HUDEP-2 (cell line): ENCODE measurements at regions not wholly inside any gene's neighbourhood (a gene's known extent, or its start where the extent isn't known, plus 50 kb on each side); places are given as distances from the start of the nearest gene placed in this dataset.

Experiments
- DNase-seq, 76 experiments: peaks; one replicate each; lab custom pipeline; 2025; ENCODE audit not compliant: unreplicated experiment in 76 of 76; lab: John Stamatoyannopoulos, UW

DNA sequence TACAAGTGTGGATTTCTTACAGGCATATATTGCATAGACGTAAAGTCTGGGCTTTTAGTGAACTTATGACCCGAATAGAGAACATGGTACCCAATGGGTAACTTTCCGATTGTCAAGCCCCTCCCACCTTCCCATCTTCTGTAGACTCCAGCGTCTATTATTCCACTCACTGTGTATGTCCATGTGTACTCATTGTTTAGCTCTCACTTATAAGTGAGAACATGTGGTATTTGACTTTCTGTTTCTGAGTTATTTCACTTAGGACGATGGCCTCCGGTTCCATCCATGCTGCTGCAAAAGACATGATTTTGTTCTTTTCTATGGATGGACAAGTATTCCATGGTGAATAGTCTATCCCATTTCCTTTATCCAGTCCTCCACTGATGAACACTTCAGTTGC lies 306.4 kb downstream of the CD83 start:
- no peak for DNase-seq

DNA sequence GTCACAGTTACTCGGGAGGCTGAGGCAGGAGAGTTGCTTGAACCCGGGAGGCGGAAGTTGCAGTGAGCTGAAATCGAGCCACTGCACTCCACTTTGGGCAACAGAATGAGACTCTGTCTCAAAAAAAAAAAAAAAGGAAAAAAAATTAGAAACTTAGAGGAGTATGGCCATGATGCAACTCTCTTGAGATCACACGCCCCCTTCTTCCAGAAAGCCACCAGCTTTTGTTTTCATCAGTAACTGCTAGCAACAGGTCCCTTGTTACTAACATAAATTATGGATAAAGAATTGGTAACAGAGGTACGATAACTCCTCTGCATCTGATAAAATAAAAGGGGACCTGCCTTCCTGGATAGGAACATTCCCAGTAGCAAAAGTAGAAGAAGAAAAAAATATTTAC lies 308.2 kb downstream of the CD83 start:
- no peak for DNase-seq

DNA sequence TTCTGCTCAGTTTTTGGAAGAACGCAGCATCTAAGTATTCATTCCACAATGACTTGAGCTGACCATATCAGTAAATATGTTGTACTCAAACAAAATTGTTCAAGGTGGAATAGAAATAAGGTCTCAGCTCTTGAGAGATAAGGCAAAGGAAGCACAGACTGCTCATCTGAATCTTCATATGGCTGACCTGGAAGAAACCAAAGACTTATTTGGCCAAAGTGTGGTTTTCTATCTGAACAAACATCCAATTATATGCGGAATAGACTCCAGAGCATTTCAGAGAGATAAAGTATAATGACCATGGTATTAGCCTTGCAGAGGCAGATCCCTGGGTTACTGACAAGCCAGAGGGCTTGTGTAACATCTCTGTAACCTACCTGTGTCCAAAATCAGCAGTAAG lies 308.7 kb downstream of the CD83 start:
- no peak for DNase-seq

DNA sequence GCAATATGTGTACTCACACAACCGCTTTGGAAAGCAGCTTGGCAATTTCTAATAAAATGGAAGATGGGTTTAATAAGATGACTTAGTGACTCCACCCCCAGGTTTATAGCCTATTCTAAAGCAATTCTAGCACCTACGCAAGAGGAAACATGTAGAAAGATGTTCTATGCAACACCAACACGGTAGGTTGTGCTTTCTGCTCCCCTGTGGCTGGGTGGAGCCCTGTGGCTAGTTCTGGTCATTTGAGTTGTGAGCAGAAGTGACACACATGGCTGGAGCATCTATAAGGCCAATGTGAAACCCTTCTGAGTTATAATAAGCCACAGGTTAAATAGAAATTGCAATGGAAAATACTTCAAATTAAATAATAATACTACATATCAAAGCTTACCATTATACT lies 310.7 kb downstream of the CD83 start:
- DNase-seq: no peak

DNA sequence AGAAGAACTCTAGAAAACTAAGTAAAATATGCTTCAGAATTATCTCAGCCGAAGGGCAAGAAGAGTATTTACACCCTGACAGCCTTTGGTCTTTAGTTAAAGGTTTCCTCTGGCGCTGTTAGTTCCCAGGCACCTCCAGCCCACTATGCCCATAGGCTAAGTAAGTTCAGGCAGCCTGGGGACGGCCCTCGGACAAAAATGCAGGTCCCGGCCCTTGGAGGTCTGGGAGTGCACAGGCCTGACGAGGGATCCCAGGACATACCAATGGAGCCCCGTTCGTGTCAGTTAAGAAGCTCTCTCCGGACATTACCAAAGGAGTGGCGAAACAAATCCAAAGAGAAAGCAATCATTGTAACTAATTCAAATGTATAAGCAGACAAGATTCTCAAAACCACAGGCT lies 311.8 kb downstream of the CD83 start:
- no peak for DNase-seq

DNA sequence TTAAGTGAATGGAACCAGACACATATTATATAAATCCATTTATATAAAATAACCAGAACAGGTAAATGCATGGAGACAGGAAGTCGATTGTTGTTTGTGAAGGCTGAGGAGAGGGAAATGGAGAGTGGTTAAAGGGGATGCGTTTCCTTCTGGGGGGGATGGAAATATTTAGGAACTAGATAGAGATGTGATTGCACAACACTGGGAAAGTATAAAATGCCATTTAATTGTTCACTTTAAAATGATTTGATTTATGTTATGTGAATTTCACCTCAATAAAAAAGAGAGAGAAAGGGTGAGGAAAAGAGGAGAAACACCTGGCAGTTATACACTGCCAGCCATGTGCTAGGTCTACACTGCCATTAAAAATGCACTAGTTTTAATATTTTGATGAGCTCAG lies 312.6 kb downstream of the CD83 start:
- no peak for DNase-seq

DNA sequence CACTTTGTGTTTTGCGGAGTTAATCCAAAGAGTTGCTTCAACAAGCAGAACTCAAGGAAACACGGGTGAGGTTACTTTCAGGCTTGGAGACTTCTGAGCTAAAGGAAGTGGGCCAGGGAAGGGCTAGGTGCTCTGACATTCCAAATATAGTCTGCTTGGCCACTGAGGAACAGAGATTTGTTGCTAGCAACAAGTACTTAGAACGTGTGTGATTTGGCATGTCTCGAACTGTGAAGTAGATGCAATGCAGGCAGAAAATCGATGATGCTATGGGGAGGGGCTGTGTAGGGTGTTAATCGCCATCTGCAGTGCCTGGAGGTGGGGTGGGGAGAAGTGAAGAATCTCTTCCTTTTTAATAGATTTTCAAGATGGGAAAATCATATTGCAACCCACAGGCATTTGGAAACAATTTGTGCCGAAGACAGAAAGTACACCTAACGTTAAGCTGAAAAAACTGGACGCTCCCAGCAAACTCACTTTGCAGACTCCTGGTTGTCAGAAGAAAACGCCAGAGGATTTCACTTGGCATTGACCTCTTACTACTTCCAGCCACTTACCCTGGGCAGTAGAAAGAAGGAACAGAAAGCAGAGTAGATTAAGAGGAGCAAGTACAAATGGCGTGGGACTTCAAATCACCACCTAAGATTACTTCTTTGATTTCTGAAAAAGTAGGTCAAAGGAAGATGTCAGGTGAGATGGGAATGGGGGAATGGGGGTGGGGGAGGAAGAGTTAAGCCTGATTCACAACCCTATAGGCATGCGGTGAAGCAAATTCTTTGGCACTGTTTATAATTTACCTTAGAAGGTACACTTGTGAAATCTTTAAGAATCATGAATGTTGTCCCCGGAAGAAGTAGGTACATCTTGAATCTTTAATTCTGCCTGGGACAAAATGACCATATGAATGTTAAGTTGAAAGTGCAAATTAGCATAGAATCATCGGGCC lies 314.1 kb downstream of the CD83 start:
- DNase-seq: no peak

DNA sequence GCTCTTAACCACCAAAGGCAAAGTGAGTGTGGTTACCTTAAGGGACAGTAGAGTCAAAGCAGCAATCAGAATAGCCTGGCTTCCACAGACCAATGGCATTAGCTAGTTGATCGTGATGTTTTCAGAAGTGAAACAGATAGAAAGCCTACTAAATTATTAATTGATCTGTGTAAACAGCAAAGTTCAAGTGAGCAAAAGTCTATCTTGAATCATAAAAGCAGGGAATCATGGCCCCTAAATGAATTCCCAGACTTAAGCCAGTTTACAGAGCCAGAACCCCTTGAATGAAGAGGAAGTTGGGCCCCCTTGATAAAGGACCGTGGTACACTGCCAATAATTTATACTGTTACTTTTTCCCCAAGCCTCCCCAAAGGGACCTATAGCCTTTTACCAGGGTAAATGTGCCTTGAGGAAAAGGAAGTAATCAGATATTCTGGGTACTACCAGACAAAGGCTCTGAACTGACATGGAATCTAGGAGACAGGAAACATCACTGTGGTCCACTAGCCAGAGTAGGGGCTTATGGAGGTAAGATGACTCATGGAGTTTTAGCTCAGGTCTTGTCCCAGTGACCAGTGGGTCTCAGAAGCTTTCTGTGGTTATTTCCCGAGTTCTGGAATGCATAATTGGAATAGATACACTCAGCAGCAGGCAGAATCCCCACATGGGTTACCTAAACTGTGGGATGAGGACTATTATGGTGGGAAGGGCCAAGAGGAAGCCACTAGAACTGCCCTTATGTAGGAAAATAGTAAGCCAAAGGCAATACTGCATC lies 317.5 kb downstream of the CD83 start:
- no peak for DNase-seq

DNA sequence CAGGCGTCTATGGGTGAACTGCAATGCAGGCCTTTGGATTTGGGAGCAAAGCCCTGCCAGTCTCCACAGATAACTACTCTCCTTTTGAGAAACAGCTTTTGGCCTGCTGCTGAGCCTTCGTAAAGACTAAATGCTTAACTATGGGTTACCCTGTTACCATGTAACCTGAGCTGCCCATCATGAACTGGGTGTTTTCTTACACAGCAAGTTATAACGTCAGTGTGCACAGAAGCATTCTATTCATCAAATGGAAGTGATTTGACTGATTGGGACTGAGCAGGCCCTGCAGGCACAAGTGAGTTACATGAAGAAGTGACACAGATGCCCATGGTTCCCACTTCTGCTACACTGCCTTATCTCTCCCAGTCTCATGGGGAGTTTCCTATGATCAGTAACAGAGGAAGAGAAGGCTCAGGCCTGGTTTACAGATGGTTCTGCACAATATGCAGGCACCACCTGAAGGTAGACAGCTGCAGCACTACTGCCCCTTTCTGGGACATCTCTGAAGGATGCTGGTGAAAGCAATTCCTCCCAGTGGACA lies 319.1 kb downstream of the CD83 start:
- DNase-seq: no peak

DNA sequence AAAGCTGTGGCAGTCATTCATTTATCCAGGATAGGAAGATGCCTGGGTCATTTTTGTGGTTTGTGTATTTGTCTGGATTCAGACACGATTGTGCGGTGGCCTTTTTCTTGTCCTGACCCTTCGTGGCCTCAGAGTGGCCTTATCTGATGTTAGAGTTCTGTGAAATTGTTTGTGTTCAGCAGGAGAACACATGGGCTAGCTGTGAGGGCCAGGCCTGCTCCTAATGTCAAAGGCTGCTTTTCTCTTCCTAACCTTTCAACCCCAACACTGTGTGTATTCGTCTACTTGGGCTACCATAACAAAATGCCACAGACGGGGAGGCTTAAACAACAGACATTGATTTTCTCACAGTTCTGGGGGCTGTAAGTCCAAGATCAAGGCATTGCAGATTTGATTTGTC lies 321.8 kb downstream of the CD83 start:
- DNase-seq: no peak

DNA sequence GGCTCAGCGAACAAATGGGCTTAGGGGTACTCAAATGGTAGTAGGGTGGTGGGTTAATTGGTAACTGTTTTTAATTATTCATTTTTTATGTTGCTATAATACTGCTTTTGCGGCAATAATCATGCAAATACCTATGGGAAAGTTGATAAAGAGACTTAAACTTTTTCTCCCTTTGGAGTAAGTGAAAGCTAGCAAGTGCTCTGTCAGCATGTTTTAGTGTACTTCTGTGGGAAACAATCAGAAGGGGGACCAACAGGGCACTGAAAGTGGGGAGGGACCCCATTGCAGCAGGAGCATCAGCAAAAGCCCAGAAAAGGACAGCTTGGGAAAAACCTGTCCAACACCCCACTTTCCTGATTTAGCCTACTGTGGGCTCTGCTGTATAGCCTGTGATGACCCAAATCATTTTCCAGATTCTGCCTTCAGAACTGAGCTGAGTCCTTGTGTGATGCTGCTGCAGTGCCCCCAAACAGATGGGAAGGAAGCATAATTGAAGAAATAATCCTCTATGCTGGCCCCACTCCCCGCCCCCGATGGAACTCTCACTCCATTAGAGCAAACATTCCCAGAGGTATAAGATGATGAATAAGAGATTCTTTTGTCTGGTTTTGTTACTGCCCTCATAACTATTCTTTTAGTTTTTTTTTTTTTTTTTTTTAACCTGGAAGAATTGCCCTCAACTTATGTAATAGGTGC lies 322.8 kb downstream of the CD83 start:
- DNase-seq: no peak

DNA sequence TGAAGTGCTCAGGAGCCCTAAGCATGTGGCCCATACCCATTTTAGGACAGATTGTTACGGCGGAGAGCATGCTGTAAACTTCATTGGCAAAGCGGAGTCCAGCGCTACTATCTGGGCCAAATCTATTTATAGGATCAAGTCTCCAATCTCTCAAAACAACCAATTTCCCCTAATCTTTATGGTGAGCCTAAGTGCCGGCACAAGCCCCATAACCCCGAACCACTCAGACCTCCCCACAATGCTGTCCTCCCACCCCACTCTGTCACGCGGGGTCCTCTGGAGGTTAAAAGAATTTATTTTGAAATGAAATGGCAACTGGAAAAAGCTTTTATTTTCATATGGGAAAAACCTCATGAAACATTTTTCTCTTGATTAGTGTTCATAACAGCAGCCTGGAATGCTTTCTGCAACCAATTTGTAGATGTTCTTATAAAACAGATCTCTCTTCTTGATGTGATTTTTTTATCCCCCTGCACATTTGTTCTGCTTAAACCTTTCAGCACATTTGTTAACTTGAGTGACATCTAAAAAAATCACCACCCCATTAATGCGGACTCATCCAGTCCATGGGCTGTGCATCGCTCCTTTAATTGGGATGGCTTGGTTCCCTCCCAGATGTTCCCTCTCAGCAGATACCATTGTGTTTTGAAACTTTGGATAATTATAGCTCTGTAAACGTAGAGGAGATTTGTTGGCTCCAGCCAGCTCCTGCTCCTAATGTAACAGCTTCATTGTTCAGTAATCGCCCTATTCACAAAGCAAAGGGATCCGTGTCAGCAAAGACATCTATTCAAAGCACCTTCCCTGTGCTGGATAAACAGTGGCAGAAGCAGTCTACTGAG lies 323.6 kb downstream of the CD83 start:
- no peak for DNase-seq

DNA sequence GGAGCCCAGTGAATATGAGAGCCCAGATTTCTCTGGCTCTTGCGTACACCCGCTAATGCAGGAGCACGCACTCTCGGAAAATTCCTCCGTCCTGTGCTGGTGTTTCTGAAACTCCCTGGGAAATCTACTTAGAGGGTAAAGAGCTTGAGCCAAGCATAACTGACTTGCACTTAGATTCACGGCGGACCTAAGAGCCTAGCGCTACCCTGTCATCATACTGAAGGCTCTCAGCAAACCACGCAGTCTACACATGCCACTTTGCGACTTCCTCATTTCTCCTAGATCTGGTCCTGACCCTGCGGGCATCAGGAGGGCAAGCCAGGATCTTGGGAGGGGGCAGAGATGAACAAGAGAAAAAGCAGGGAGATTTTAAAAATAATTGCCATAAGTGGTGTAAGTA lies 324.7 kb downstream of the CD83 start:
- no peak for DNase-seq

DNA sequence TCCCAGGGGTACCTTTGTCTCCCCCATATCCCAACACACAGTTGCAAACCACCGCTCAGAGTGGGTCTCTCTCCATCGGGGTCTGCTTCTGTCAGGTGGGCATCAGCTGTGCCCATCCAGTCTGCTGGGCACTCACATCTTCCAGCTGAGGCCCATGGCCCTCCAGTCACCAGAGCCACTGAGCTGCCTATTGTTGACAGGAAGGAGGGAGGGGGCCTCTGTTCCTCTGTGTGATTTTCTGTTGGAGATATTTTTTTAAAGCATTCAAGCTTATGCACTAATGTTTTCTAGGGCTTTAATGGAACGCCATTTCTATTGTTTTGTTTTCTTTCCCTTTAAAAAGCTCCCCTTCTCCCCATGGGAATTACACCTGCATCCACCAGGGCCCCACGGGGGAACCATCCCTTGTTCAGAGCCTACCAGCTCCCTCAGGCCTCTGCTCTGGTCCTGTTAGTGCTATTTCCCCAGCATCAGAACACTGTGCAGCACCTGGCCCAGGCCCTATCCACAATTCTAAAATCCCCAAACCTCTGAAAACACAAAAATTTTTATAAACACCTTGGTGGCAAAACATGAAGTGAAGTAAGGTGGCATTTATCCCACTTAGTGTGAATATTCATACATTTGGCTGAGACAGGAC lies 326.2 kb downstream of the CD83 start:
- DNase-seq: no peak

DNA sequence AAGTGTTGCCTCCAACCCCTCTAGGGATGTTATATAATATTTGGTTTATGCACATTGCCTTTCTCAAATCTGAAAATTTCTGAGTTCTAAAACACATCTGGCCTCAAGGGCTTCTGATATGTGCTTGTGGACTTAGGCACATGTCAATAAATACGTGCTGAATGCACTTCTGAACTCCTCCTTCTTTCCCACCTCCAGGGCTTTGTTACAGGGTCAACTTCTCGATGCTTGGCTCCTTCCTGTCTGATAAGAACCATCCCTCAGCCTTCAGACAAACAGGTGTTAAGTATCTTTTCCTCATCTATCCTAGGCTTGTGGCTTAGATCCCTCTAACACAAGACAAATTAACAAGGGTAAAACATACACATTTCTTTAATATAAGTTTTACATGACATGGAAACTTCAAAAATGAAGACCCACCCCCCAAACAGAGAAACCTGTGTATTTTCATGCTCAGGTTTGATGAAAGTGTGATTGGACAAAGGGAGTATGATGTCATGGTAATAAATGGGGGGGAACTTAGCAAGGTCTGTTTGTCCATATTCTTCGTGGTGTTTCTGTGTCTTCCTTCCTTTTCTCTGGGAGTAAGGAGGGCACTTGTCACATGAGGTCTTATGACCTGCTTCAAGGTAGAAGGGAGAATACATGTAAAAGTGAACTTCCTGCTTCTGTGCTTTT lies 326.9 kb downstream of the CD83 start:
- peak in 1 of 76 experiments; percentile 4 for DNase-seq

DNA sequence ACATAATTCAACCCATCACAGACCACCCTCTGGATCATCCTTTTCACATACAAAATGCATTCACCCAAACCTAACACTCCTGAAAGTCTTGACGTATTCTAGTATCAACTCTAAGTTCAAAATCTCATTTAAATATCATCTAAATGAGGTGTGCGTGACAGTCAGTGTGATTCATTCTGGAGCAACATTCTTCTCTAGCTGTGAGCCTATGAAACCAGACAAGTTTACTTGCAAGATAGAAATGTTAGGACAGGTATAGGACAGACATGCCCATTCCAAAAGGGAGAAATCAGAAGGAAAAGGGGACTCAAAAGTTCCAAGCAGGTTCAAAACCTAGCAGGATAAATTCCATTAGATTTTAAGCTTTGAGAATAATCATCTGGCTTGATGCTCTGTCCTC lies 329.7 kb downstream of the CD83 start:
- DNase-seq: no peak

DNA sequence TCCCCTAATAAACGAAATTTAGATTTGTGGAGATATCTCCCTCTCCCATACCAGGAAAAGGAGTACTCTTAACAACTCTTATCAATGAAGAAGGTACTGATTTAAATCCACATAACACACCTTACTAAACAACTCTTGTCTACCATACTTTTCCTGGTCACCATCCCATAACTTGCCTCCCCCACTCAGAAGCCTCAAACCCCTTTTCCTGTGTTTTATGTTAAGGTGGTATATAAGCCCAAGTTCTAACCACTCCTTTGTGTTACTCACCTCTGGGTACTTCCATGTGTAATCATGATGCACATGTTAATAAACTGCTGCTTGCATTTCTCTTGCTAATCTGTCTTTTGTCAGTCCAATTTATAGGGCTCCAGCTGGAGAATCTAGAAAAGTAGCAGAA lies 330.7 kb downstream of the CD83 start:
- DNase-seq: no peak

DNA sequence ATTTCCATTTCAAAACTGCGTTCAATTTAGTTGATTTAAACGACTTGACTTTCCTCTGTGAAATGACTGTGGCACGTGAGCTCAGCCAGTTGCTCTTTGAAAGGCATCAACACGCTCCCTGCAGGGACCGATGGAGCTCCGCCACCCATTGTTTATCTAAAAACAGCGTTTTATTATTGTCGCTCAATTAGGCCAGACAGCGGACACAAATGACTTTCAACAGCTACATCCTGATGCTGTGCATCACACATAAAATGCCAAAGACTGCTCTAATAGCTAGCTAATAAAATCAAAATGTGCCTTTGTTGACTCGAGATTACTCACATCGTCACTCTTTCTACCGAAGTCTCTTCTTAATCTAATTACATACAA lies 332.5 kb downstream of the CD83 start:
- DNase-seq: no peak

DNA sequence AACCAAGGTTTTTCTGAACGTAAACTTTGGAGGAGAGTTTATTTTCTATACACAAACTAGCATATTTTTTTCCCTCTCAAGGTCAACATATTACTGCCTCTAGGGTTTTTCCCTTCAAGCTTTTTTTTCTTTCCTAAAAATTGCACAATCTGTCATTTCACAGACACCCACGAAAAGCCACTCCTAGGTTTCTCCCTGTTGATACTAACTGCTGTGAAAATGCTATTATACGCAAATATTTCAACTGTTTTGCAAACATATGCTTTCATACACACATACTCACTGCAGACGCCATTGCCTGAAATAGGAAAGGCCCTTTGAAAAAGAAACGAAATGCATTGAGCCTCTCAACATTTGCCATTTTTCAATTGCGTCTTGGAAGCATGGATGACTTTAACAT lies 333.0 kb downstream of the CD83 start:
- DNase-seq: no peak
